HG02852 (cell line): ENCODE measurements at regions not wholly inside any gene's neighbourhood (a gene's known extent, or its start where the extent isn't known, plus 50 kb on each side); places are given as distances from the start of the nearest gene placed in this dataset.

Source experiments
- ATAC-seq: cut with Tn5 transposase; IDR thresholded peaks from one replicate; pipeline ENCODE4 v1.9.1; 2021; ENCODE audit warnings: mild to moderate bottlenecking, moderate library complexity; ENCODE audit not compliant: unreplicated experiment

DNA sequence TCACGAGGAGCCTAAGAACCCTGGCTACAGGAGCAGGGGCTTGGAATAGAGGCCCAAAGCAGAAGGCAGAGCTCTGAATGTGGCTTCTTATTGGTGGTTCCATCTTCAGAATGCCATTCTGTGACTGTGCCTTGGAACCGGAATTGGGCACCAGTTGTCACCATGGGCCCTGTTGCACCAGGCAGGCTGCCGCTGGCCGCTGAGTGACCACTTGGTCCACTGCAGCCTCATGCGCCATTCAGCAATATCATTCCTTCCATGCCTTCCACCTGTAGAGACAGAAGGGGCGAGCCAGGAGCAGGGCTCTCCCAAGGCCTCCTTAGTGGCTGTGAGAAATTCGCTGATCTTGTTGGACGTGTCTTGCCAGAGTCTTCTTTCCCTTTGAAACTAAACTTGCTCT is 270.3 kb upstream of the CHD6 start:
- no peak for ATAC-seq

DNA sequence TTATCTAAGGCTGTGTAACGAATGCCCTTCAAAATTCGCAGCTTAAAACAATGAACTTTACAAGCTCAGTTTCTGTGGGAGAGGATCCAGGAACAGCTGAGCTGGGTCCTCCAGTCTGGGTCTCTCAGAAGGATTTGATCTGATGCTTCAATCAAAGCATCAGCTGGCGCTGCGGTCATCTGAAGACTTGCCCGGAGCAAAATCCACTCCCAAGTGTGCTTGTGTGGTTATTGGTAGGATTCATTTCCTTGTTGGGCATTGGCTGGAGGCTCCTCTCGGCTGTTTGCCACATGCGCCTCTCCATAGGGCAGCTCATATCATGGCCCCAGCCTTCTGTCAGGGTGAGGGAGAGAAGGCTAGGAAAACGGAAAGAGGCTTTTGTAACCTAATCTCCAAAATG is 269.3 kb upstream of the CHD6 start:
- ATAC-seq = no peak

DNA sequence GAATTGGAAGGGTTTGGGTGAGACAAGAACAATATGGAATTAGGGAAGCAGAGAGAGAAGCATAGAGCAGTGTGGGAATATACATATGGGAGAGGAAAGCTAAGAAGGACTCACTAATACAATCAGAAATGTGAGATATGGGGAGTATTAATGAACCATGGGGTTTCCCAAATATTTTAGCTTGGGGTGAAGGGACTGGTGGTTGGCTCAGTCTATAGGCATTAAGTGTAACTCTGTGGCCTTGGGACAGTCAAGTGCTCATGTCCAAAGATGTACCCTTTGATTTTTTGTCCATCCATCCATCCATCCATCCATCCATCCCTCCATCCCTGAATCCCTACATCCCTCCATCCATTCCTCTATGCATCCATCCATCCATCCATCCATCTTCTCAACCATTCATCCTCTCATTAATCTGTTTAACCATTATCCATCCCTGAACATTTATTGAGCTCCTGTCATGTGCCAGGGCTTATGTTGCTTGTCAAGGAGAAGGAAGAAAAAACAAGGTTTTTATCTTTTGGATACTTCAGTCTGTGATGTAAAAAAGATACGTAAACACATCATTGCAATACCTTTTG is 263.4 kb upstream of the CHD6 start:
- no peak for ATAC-seq

DNA sequence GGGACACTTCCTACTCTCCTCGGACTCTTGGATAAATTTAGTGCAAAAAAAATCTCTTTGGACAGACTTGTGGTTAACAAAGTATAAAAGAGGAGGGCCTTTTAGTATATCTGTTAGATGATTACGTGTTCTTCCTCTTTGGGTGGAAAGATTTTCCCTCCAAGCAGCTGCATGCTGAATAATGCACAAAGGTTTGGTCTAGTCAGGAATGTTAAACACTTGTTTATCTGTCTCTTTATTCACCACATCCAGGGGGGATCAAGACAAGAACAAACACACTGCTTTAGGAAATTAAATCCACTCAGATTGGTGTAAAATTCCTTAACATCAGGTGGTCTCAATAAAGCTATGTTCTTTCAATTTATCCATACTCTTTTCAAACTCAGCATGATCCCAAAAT is 260.9 kb upstream of the CHD6 start:
- no peak for ATAC-seq

DNA sequence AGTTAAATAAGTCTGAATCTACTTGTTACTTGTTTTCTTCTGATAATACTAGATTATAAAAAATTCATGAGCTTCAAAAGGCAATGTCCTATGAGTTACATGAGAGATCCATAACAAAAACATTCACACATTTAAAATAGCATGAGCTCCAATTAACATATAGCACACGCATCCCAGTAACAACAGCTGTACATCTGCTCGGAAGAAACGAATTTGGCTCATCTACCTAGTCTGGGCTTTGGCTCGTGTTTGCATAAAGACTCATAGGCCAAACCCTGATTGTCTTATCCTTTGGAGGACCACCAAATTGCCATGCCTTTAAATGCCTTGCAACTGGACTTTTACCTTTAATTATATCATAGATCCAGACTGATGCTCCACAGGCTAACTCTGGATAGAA is 259.7 kb upstream of the CHD6 start:
- no peak for ATAC-seq

DNA sequence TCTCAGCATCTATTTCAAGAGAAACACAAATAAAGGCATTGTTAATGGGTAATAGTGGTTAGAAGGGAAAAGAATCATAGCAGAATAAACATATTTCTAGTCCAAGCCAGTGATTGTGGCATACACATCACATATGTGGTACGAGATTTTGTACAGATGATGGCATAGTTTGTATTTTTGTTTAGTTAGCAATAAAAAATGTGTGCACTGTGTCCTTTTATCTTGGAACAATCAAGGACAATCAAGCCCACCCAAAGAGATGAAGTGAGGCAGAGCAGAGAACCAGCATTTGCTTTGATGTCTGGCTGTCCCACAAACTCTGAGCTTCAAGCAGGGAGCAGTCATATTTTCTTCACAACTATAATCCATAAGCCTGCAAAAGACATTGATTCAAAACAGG is 256.5 kb upstream of the CHD6 start:
- ATAC-seq = no peak

DNA sequence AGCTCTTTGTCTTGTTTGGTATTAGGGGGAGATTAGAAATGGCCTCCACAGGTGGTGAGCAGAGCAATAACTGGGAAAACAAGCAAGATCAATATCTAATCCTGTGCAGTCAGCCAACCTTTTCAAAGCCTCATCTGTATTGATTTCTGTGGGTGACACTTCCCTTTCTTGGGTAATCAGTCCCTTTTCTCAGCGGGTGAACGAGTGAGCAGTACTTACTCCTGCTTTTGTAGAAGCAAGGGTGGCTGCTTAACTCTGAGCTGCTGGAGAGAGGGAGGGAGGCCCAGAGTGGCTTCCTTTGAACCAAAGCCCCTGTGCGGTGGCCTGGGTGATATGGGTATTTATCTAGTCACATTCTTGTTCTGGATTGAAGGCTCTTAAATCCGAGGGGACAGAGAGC is 254.8 kb upstream of the CHD6 start:
- ATAC-seq = no peak

DNA sequence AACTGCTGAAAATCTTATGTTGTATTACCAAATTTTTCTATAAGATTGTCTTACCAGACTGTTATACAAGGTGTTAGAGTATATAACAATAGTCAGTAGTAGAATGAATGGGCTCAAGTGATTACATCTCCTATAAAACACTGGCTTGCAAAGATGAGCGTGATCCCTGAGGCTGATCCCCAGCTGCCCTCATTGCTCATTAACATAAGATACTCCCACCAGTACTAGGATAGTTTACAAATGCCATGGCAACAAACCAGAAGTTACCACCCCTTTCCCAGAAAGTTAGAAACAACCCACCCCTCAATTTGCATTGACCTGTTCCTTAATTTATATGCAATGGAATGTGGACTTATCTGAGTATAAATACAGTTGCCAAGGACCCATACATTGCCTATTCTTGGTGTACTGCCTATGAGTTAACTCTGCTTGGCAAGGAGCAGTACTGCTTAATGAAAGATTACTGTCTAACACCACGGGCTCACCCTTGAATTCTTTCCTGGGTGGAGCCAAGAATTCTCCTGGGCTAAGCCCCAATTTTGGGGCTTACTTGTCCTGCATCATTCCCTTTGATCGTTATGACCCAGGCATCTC is 252.8 kb upstream of the CHD6 start:
- no peak for ATAC-seq

DNA sequence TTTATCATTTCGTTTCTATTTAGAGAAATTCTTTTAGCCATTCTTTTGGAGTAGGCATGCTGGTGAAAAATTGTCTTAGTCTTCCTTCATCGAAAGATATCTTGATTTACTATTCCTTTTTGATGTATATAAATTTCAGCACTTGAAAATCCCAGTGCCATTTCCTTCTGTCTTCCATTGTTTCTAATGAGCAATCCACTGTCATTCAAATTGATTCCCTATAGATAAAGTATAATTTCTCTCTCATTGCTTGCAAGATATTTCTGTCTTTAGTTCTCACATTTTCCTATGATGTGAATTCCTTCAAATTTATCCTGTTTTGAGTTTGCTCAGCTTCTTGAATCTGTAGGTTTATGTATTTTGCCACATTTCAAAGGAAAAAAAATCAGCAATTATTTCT is 251.1 kb upstream of the CHD6 start:
- ATAC-seq = no peak

DNA sequence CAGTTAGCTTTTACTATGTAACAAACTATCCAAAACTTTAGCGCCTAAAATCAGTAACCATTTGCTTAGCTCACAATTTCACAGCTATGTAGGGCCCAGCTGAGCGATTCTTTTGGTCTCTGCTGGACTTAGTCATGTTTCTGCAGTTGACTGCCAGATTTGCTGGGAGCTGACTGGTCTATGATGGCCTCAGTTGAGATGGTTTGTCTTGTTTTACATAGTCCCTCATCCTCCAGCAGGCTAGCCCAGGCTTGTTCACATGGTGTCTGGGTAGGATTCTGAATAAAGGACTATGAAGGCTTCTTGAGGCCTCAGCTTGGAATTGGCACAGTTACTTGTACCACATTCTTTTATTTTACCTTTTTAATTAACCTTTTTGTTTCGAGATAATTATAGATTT is 247.8 kb upstream of the CHD6 start:
- no peak for ATAC-seq

DNA sequence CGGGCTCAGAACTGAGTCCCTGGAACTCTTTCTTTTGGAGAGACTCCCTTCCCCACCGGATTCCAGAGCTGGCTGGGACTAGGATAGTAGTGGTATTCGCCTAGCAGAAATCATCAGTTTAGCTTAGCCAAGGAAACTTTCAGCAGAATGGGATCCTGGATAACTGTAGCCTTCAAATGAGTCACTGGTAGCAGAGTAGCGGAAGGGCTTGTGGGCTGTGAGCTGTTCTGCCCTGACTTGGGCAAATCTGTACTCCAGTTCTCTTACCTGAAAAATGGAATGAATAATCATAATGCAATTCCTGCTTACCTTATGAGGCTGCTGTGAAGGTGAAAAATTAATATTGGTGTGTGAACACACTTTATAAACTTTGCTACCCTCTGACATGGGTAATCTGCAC is 244.3 kb upstream of the CHD6 start:
- no peak for ATAC-seq

DNA sequence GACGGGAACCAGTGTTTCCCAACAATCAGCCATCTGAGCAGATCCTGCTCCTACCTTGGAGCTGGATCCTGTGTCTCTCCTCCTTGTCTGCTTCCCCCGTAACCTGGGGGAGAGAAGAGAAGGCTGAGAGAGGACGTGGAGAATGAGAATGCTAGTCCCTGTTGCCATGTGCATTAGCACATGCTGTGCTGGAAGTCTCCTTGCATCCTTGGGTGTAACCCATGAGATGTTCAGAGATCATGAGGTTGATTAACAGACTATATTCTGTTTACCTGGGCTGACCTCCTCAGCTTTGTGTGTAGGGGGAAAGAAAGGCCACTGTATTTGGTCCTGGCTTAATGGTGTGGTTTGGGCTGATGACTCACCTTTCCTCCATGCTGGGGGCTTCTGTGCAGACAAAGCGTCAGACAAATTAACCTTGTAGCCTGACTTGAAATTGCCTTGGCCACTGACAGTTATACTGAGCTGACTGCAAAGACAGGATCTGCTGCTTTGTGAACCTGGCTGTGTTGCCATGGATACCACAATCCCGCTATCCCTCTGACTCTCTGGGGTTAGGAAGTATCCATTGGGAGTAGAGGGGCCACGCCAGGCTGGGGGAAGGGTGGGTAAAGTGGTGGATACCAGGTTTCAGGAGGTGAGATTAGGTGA is 243.7 kb upstream of the CHD6 start:
- no peak for ATAC-seq

DNA sequence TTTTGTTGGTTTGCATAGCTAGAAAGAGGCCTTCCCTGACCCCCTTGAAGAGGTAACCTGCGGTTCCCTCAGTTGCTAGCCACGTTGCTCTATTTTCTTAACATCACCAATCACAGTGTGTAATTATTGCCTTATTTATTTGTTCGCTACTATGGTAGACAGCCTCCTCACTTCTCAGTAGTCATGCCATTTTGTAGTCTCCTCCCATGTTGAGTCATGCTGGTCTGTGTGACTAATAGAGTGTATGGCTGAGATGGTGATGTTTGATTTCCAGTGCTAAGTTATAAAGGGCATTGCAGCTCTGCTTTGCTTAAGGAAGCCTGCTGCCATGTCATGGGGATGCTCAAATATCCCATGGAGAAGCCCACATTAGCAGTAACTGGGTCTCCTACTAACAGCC is 236.6 kb upstream of the CHD6 start:
- ATAC-seq = no peak

DNA sequence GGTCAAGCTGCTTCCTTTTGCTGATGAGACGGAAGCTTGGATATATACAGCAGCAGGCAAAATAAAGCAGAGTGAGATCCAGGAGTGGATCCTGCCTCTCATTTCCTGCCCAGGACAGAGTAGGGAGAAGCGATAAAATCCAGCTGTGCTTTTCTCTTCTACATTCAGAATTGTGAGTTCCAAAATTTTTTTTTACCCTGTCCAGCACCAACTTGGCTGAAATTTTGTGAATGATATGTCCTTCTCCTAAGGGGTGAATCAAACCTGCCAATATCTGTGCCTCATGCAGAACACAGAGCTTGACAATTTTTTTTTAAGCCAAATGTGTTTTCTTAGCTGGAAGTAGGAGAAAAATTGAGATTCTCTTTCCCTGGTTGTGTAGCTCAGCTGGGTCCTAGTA is 235.6 kb upstream of the CHD6 start:
- ATAC-seq = no peak

DNA sequence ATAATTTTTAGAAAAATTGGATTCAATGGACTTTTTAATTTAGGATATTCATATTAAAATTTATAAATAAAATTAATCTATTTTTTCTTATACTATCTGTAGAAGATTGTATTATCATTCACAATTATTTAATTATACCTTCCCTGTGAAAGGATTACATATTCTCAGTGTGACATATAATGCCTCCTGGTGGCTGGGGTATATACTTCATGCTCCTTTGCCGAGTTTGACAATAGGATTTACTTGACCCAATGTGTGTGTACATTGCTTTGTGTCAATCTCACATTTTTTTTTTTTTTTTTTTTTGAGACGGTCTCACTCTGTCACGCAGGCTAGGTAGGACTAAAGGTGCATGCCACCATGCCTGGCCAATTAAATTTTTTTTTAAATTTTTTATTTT is 230.0 kb upstream of the CHD6 start:
- ATAC-seq = no peak

DNA sequence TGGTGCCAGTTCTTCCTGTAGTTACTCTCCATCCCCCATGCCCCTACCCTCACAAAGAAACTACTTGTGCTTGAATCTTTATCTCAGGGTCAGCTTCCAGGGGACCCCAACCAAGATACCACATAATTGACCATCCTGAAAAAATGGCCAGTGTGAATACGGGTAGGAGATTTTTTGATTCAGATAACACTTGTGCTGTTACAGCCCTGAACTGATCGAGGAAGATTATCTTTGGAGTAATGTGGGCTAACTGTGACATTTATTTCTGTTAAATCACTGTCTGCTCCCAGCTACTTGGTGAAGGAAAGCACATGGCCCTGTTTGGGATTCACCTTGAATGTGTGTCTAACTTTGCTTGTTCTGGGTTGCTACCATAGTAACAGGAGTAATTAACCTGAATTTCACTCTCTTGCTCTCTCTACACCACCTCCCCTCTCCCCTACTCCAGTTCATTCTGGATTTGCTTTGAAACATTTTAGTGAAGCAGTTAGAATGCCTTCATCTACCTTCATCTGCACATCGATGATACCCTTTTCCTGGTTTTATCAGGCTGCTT is 219.6 kb upstream of the CHD6 start:
- ATAC-seq = no peak

DNA sequence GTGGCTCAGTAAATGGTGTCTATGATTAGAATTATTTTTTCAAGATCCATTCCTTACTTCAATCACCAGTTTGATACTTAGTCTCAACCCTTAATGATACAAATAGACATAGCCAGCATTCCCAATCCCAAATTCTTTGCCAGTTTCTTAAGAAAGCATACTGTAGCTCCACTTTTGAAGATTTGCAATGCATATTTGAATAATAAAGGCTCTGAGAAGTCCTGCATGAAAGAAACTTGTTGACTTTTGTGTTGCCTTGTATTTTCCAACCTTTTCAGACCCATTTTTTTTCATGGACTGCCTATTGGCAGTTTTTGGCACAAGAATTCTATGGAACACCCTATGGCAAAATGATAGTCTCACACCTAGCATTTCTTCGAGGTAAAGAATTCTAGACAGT is 215.6 kb upstream of the CHD6 start:
- no peak for ATAC-seq

DNA sequence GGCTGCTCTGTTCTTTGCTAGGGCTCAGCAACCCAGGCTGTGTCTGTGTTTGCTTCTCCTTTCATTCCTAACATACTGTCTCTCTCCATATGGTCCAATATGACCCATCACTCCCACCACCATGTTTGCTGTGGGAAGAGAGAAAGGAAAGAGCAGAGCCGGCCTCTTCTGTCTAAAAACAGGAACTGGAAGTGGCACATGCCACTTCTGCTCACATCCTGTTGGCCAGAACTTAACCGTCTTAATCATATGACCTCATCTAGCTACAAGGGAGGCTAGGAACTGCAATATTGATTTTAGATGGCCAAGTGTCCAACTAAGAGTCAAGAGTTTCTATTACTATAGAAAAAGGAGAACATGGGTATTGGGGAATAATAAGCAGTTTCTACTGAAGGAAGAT is 212.5 kb upstream of the CHD6 start:
- no peak for ATAC-seq

DNA sequence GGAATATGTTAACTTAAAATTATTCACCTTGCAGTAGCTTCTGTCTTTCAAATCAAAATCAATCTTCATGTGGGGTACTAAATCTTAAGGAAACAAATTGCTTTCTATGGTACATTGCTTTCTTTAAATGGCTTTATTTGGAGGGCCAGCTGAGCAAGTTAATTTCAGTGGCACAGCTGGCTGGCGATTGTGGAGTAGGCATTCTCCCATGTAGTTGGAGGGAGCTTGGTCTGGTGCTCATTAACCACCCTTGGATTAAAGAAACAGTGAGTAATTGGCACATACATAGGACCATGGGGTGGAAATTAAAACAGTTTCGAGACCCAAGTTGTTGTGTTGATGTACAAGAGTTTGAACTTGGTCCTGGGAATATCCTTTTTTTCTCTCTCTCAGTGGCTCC is 201.3 kb upstream of the CHD6 start:
- ATAC-seq = no peak

DNA sequence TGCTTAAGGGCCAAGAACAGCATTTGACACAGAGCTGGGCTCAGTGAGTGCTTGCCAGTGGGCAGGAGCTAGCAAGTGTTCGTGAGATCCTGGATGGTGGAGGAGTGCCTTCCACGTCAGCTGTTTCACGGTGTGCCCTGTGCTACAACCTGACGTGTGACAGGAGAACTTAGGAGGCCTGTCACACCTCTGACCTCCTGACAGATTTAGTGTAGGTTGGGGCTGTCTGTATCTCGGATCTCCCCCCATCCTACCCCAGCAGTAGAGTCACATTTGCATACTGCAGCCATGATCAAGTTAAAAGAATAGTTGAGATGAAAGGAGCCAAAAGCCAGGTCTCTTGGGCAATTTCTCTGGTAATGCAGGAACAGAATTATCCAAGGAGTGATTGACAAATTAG is 200.8 kb upstream of the CHD6 start:
- ATAC-seq = no peak

DNA sequence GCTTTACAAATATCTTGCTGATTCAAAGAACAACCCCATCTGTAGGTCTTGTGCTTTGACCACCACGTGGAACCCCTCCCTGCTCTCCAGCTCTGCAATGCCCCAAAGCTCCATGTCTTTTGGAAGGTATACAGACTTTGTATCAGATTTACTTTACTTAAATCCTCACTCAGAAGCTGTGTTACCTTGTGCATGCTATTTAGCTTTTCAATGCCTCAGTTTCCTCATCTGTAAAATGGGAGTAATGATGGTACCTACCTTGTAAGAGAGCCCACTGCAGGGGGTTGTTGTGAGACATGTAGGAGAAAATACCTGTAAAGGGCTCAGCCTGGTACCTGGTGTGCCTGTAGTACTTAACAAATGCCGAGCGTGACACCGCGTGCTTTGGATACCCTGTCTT is 200.2 kb upstream of the CHD6 start:
- ATAC-seq = no peak

DNA sequence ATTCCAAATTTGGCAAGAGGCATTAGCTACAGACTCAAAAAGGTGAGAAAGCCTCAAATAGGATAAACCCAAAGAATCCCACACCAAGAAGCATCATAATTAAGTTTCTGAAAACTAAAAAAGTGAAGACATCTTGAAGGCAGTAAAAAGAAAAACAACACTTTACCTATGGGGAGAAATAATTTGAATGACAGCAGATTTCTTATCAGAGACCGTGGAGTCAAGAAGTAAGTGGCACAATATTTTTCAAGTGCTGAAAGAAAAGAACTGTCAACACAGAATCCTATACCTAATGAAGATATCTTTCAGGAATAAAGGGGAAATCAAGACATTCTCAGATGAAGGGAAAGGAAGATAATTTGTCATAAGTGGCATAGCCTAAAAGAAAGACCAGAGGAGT is 193.3 kb upstream of the CHD6 start:
- ATAC-seq = no peak

DNA sequence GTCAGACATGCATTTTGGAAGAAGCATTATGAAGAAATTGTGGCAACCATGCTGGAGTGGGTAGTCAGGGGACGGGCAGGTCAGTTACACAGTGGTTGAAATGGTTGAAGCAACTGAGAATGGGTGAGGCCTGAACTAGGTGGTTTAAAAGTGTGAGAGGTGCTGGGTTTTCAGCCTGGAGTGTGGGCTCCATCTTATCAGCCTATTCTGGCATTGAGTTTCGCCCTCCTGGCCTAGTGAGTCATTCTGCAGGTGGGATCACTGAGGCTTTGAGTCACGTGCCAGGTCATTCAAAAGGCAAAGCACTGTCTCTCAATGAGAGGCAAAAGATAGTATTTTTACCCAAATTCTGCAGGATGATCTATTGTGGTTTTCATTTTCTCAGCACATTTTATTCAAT is 181.9 kb upstream of the CHD6 start:
- ATAC-seq = no peak
